Lung (tissue), 11 donors: ENCODE measurements at regions not wholly inside any gene's neighbourhood (a gene's known extent, or its start where the extent isn't known, plus 50 kb on each side); places are given as distances from the start of the nearest gene placed in this dataset.
"Not testable (repeated sequence)": the region's sequence is repeated elsewhere in the genome, so short reads cannot be mapped to it uniquely, and the experiment has no call there.

Experiments
- ATAC-seq: fragments of 200-7000 bp; cut with Tn5 transposase; one replicate; pipeline ENCODE4 v1.9.1; 2020; ENCODE audit warnings: moderate number of reproducible peaks; ENCODE audit not compliant: insufficient read depth, low FRiP score
- DNase-seq, 3 donors: peaks; one replicate each; pipeline ENCODE4 v3.0.0-alpha.2; 2013 to 2017
- H3K27ac ChIP-seq, 2 donors: one replicate each; pipeline ENCODE4 v1.5.1; 2013; ENCODE audit warnings: mild to moderate bottlenecking in 2 of 2, moderate library complexity in 2 of 2, control low read depth in 1 of 2, inconsistent platforms in 1 of 2, low read depth in 1 of 2, low read length in 1 of 2
- H3K27me3 ChIP-seq, 3 donors: one replicate each; pipeline ENCODE4 v1.5.1; 2013; ENCODE audit warnings: low read length in 2 of 3; ENCODE audit not compliant: control insufficient read depth in 3 of 3, insufficient read depth in 3 of 3
- H3K36me3 ChIP-seq, 4 donors: one replicate each; pipeline ENCODE4 v1.5.1; 2013; ENCODE audit warnings: low read length in 4 of 4, mild to moderate bottlenecking in 1 of 4, moderate library complexity in 1 of 4; ENCODE audit not compliant: control insufficient read depth in 4 of 4, insufficient read depth in 4 of 4
- H3K4me1 ChIP-seq, 5 donors: one replicate each; pipeline ENCODE4 v1.5.1; 2013; ENCODE audit warnings: low read length in 5 of 5, mild to moderate bottlenecking in 2 of 5, moderate library complexity in 1 of 5; ENCODE audit not compliant: control insufficient read depth in 5 of 5, insufficient read depth in 5 of 5
- H3K4me3 ChIP-seq: one replicate; pipeline ENCODE4 v1.5.1; 2013; ENCODE audit warnings: mild to moderate bottlenecking, control low read depth, moderate library complexity
- H3K9ac ChIP-seq, 2 donors: one replicate each; pipeline ENCODE4 v1.5.1; 2013; ENCODE audit warnings: low read length in 2 of 2, control low read depth in 1 of 2; ENCODE audit not compliant: insufficient read depth in 1 of 2
- H3K9me3 ChIP-seq, 4 donors: one replicate each; pipeline ENCODE4 v1.5.1; 2013; ENCODE audit warnings: low read length in 3 of 4, mild to moderate bottlenecking in 1 of 4, moderate library complexity in 1 of 4; ENCODE audit not compliant: control insufficient read depth in 4 of 4, insufficient read depth in 3 of 4
- WGBS, 2 donors: extraction: QIAGEN DNeasy Blood & Tissue Kit; methylation state at CpG; one replicate each; pipeline ENCODE4 v1.1.7; 2013; 5-methylcytosine and 5-hydroxymethylcytosine counted together
- TF ChIP-seq, protein P1 (sequence below): IDR thresholded peaks from 2 replicates; pipeline ENCODE4 v1.5.1; 2012; ENCODE audit warnings: mild to moderate bottlenecking; ENCODE audit errors: control extremely low read depth, extremely low read depth
- donor health status: control.
- donor health status: control.
- donor health status: Bipolar disorder and iron deficiency.
- donor health status: healthy.
- donor health status: DM: yes; HTN: yes; CAD: no.

- H3K9ac ChIP-seq: no peak overlapping the region
- ATAC-seq (no peak), DNase-seq (no peak)
These were observed 298.3 kb upstream of the EXOC2 start for GRCh38 chr6:991192-991591.

DNA sequence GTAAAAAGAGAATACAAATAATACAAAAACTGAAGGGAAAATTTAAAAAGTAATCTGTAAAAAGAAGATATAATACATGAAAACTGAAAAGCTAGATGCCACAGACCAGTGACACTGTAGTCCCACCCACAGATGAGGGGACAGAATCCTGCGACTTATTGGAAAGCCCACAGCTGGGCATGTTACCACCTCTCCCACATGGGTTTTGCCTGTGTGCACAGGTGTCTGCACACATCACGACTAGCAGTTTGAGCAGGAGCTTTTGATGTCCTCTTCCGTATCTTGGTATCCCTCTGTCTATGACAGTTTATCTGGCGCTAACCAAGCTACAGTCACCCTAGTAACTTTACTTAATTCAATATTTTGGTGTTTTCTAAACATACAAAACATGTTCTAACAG lies 291.1 kb upstream of the EXOC2 start:
- no peaks in the 10 kb centered on the region for H3K36me3 ChIP-seq
- no peak overlapping the region for H3K27ac ChIP-seq
- no peak overlapping the region for H3K4me3 ChIP-seq
- DNase-seq (no peak), ATAC-seq (no peak)
- H3K9me3 ChIP-seq: peaks cover 0 to 2% (median under 1%) of the 10 kb centered on the region in 4 donors
- no peaks in the 10 kb centered on the region for H3K4me1 ChIP-seq
- TF ChIP-seq, protein P1, sequence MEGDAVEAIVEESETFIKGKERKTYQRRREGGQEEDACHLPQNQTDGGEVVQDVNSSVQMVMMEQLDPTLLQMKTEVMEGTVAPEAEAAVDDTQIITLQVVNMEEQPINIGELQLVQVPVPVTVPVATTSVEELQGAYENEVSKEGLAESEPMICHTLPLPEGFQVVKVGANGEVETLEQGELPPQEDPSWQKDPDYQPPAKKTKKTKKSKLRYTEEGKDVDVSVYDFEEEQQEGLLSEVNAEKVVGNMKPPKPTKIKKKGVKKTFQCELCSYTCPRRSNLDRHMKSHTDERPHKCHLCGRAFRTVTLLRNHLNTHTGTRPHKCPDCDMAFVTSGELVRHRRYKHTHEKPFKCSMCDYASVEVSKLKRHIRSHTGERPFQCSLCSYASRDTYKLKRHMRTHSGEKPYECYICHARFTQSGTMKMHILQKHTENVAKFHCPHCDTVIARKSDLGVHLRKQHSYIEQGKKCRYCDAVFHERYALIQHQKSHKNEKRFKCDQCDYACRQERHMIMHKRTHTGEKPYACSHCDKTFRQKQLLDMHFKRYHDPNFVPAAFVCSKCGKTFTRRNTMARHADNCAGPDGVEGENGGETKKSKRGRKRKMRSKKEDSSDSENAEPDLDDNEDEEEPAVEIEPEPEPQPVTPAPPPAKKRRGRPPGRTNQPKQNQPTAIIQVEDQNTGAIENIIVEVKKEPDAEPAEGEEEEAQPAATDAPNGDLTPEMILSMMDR: no peak
- H3K9ac ChIP-seq: no peak overlapping the region
- no peaks in the 10 kb centered on the region for H3K27me3 ChIP-seq
- 85 to 89% methylated on average over 4 of the region's 4 CpGs for WGBS, 2 donors

More at GRCh38 chr6:991192-991591, 298.3 kb upstream of the EXOC2 start:
- no peaks in the 10 kb centered on the region for H3K4me1 ChIP-seq
- TF ChIP-seq, protein P1: no peak
- no peaks in the 10 kb centered on the region for H3K36me3 ChIP-seq
- H3K9me3 ChIP-seq: peaks cover 0 to 2% (median 0%) of the 10 kb centered on the region in 4 donors
- no peak overlapping the region for H3K4me3 ChIP-seq
- H3K27me3 ChIP-seq: no peaks in the 10 kb centered on the region
- no peak overlapping the region for H3K27ac ChIP-seq

DNA sequence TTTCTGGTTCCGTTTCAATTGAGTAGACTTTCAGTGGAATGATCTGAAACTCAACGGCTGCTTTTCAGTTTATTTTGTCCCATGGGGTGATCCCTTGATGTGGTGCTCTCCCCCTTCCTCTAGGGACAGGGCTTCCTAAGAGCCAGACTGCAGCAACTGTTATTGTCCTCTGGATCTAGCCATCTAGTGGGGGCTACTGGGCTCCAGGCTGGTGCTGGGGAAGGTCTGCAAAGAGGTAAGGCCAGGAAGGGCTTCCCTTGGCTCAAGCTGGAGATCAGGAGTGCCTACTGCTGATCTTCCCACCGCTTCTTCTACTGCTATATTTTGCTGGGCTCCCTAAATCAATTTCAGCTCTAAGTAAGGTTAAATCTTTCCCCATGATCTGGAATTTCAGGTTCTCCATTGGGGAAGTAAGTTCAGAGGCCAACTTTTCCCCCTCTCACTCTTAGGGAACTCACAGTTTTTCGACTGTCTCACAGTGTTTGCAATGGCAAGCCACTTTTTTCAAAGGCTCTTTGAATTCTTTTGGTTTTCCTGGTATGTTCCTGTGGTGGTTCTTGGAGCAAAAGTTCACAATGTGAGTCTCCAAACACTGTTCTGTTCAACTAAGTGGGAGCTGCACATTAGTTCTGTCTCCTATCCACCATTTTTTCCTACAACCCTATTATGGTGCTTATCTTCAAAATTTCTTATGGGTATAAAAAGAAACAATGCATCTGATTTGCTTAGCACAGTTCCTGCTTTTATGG lies 286.2 kb upstream of the EXOC2 start:
- Histone ChIP-seq H3K9me3 (peaks cover 0 to 10% (median 3%) of the 10 kb centered on the region in 4 donors), H3K27ac (no peak overlapping the region), H3K4me1 (no peaks in the 10 kb centered on the region), H3K27me3 (no peaks in the 10 kb centered on the region), H3K9ac (no peak overlapping the region), H3K36me3 (no peaks in the 10 kb centered on the region), H3K4me3 (no peak overlapping the region)
- TF ChIP-seq, protein P1: no peak
- 73 to 76% methylated on average over 4 of the region's 4 CpGs for WGBS, 2 donors
- ATAC-seq (no peak), DNase-seq (no peak)

GRCh38 chr6:977226-977625 lies 284.3 kb upstream of the EXOC2 start:
- H3K27me3 ChIP-seq, H3K9me3 ChIP-seq, H3K36me3 ChIP-seq, DNase-seq, H3K4me1 ChIP-seq, ATAC-seq, H3K9ac ChIP-seq, H3K27ac ChIP-seq, H3K4me3 ChIP-seq: not testable (repeated sequence)
